Neuronal stem cell (in vitro differentiated cells): ENCODE measurements at regions not wholly inside any gene's neighbourhood (a gene's known extent, or its start where the extent isn't known, plus 50 kb on each side); places are given as distances from the start of the nearest gene placed in this dataset.

ENCODE experiments used
- DNase-seq: peaks from one replicate; pipeline ENCODE4 v3.0.0-alpha.2; 2013; ENCODE audit warnings: low spot score
- H2AFZ ChIP-seq: one replicate; pipeline ENCODE4 v1.6.1; 2013; ENCODE audit warnings: mild to moderate bottlenecking, low read length, inconsistent platforms
- H2AK5ac ChIP-seq: 2 replicates; pipeline ENCODE4 v1.6.1; 2013; ENCODE audit warnings: low read depth, mild to moderate bottlenecking, inconsistent platforms, low read length, moderate library complexity, mixed read lengths
- H2BK120ac ChIP-seq: 2 replicates; pipeline ENCODE4 v1.6.1; 2013; ENCODE audit warnings: low read depth, mild to moderate bottlenecking, inconsistent platforms, low read length, moderate library complexity, mixed read lengths
- H2BK12ac ChIP-seq: one replicate; pipeline ENCODE4 v1.6.1; 2013; ENCODE audit warnings: low read length, inconsistent platforms
- H2BK15ac ChIP-seq: 2 replicates; pipeline ENCODE4 v1.6.1; 2013; ENCODE audit warnings: mild to moderate bottlenecking, low read length, inconsistent platforms, mixed read lengths
- H2BK5ac ChIP-seq: one replicate; pipeline ENCODE4 v1.6.1; 2013; ENCODE audit warnings: inconsistent platforms, mild to moderate bottlenecking, low read length, moderate library complexity
- H3K14ac ChIP-seq: one replicate; pipeline ENCODE4 v1.6.1; 2013; ENCODE audit warnings: low read length, inconsistent platforms
- H3K18ac ChIP-seq: 2 replicates; pipeline ENCODE4 v1.6.1; 2013; ENCODE audit warnings: low read length, inconsistent platforms
- H3K23ac ChIP-seq: 2 replicates; pipeline ENCODE4 v1.6.1; 2013; ENCODE audit warnings: low read depth, mild to moderate bottlenecking, mixed read lengths, low read length, inconsistent platforms; ENCODE audit not compliant: poor library complexity
- H3K27ac ChIP-seq: replicated peaks from 3 replicates; pipeline ENCODE4 v1.5.1; 2013; ENCODE audit warnings: low read length, inconsistent platforms
- H3K27me3 ChIP-seq, 3 experiments: 2 replicates each; pipeline ENCODE4 v1.6.1; 2013; ENCODE audit warnings: low read length in 3 of 3, mild to moderate bottlenecking in 2 of 3, inconsistent platforms in 1 of 3, low read depth in 1 of 3, mixed read lengths in 1 of 3, moderate library complexity in 1 of 3; ENCODE audit not compliant: control insufficient read depth in 3 of 3, insufficient read depth in 3 of 3
- H3K36me3 ChIP-seq, 2 donors: replicated peaks in 1 of 2; 2 replicates each; pipeline ENCODE4 v1.6.1; 2013; ENCODE audit warnings: low read length in 2 of 2; ENCODE audit not compliant: control insufficient read depth in 2 of 2, insufficient read depth in 2 of 2
- H3K4ac ChIP-seq: 2 replicates; pipeline ENCODE4 v1.6.1; 2013; ENCODE audit warnings: inconsistent platforms, mild to moderate bottlenecking, low read length, moderate library complexity
- H3K4me1 ChIP-seq, 2 donors: 1 replicate in 1 of 2; 2 replicates in 1 of 2; pipeline ENCODE4 v1.6.1; 2013; ENCODE audit warnings: low read length in 2 of 2, low read depth in 1 of 2; ENCODE audit not compliant: control insufficient read depth in 2 of 2, insufficient read depth in 1 of 2
- H3K4me2 ChIP-seq: one replicate; pipeline ENCODE4 v1.6.1; 2013; ENCODE audit warnings: mild to moderate bottlenecking, low read length, inconsistent platforms; ENCODE audit not compliant: insufficient read depth, poor library complexity, severe bottlenecking
- H3K4me3 ChIP-seq, 2 donors: 2 replicates each; pipeline ENCODE4 v1.5.1; 2013; ENCODE audit warnings: low read length in 2 of 2, mild to moderate bottlenecking in 2 of 2, inconsistent platforms in 1 of 2, moderate library complexity in 1 of 2
- H3K79me1 ChIP-seq: one replicate; pipeline ENCODE4 v1.6.1; 2013; ENCODE audit warnings: low read depth, mild to moderate bottlenecking, inconsistent platforms, low read length, moderate library complexity
- H3K9ac ChIP-seq: one replicate; pipeline ENCODE4 v1.6.1; 2013; ENCODE audit warnings: mild to moderate bottlenecking, low read depth, low read length, inconsistent platforms; ENCODE audit not compliant: poor library complexity
- H3K9me3 ChIP-seq, 2 donors: replicated peaks in 1 of 2; 2 replicates each; pipeline versions ENCODE3 to v1.6.1; 2013; ENCODE audit warnings: low read length in 2 of 2, mild to moderate bottlenecking in 2 of 2, inconsistent platforms in 1 of 2, low read depth in 1 of 2, mixed read lengths in 1 of 2, moderate library complexity in 1 of 2; ENCODE audit not compliant: control insufficient read depth in 2 of 2, insufficient read depth in 1 of 2
- H4K8ac ChIP-seq: one replicate; pipeline ENCODE4 v1.6.1; 2013; ENCODE audit warnings: low read depth, mild to moderate bottlenecking, inconsistent platforms, low read length, moderate library complexity
- H4K91ac ChIP-seq: one replicate; pipeline ENCODE4 v1.6.1; 2013; ENCODE audit warnings: low read length, low read depth, mild to moderate bottlenecking, inconsistent platforms; ENCODE audit not compliant: poor library complexity
- WGBS, 2 donors: extraction: QIAGEN DNeasy Blood & Tissue Kit; methylation state at CpG; one replicate each; pipeline ENCODE4 v1.1.7; 2013; ENCODE audit warnings: missing lambda C conversion rate in 2 of 2, mixed read lengths in 1 of 2; ENCODE audit not compliant: insufficient read length in 2 of 2, insufficient replicate concordance in 1 of 2; ENCODE audit errors: extremely low coverage in 2 of 2; 5-methylcytosine and 5-hydroxymethylcytosine counted together

- Histone ChIP-seq H3K9ac (no peak overlapping the region), H2AK5ac (no peak overlapping the region), H3K27ac (no peak overlapping the region), H3K4me3 (no peak overlapping the region), H3K4ac (no peak overlapping the region), H3K9me3 (no peaks in the 10 kb centered on the region), H3K27me3 (peaks cover 0 to 8% (median 0%) of the 10 kb centered on the region in 3 experiments), H3K18ac (no peak overlapping the region), H3K79me1 (no peaks in the 10 kb centered on the region), H2AFZ (no peak overlapping the region), H4K91ac (no peak overlapping the region), H2BK5ac (no peak overlapping the region), H3K4me1 (peaks cover 5% of the 10 kb centered on the region in 2 donors), H3K23ac (no peak overlapping the region), H3K36me3 (no peaks in the 10 kb centered on the region), H2BK12ac (no peak overlapping the region), H3K4me2 (no peak overlapping the region), H2BK15ac (no peak overlapping the region), H3K14ac (no peak overlapping the region), H4K8ac (no peak overlapping the region), H2BK120ac (no peak overlapping the region)
- WGBS, 2 donors: no CpG with 5 or more reads among the region's 1 CpG
- DNase-seq: no peak
Measured at GRCh38 chr3:65149877-65150276, 462.1 kb upstream of the ADAMTS9 start.

GRCh38 chr3:65148687-65149086 lies 460.9 kb upstream of the ADAMTS9 start:
- H2BK120ac ChIP-seq: no peak overlapping the region
- peaks cover 0 to 1% of the 10 kb centered on the region in 2 donors for H3K4me1 ChIP-seq
- no CpG with 5 or more reads among the region's 2 CpGs for WGBS, 2 donors
- H2BK5ac ChIP-seq: no peak overlapping the region
- H2BK12ac ChIP-seq: no peak overlapping the region
- no peak overlapping the region for H3K4ac ChIP-seq
- peaks cover 0 to 8% (median 0%) of the 10 kb centered on the region in 3 experiments for H3K27me3 ChIP-seq
- H2BK15ac ChIP-seq: no peak overlapping the region
- H3K36me3 ChIP-seq: no peaks in the 10 kb centered on the region
- no peak overlapping the region for H3K18ac ChIP-seq
- H3K27ac ChIP-seq: no peak overlapping the region
- no peaks in the 10 kb centered on the region for H3K79me1 ChIP-seq
- no peak for DNase-seq
- no peak overlapping the region for H2AK5ac ChIP-seq
- H3K23ac ChIP-seq: no peak overlapping the region
- no peaks in the 10 kb centered on the region for H3K9me3 ChIP-seq
- H3K4me2 ChIP-seq: no peak overlapping the region
- no peak overlapping the region for H2AFZ ChIP-seq
- no peak overlapping the region for H3K14ac ChIP-seq
- no peak overlapping the region for H3K9ac ChIP-seq
- no peak overlapping the region for H4K8ac ChIP-seq
- H3K4me3 ChIP-seq: no peak overlapping the region
- H4K91ac ChIP-seq: no peak overlapping the region

- no peak for DNase-seq
- H3K27ac ChIP-seq: no peak overlapping the region
Measured at GRCh38 chr3:65146179-65146578, 458.4 kb upstream of the ADAMTS9 start.

GRCh38 chr3:65145680-65146079 lies 457.9 kb upstream of the ADAMTS9 start:
- H4K8ac ChIP-seq: no peak overlapping the region
- peaks cover 0 to 1% of the 10 kb centered on the region in 2 donors for H3K4me1 ChIP-seq
- no peak overlapping the region for H3K4me2 ChIP-seq
- H2BK5ac ChIP-seq: no peak overlapping the region
- no peak overlapping the region for H3K23ac ChIP-seq
- no peaks in the 10 kb centered on the region for H3K36me3 ChIP-seq
- no peak overlapping the region for H2AK5ac ChIP-seq
- H4K91ac ChIP-seq: no peak overlapping the region
- no peak overlapping the region for H3K4me3 ChIP-seq
- H2AFZ ChIP-seq: no peak overlapping the region
- no peak for DNase-seq
- H3K14ac ChIP-seq: no peak overlapping the region
- peaks cover 0 to 8% (median 0%) of the 10 kb centered on the region in 3 experiments for H3K27me3 ChIP-seq
- H3K18ac ChIP-seq: no peak overlapping the region
- H3K27ac ChIP-seq: no peak overlapping the region
- no peak overlapping the region for H2BK15ac ChIP-seq
- H3K9ac ChIP-seq: no peak overlapping the region
- no CpG with 5 or more reads among the region's 1 CpG for WGBS, 2 donors
- no peaks in the 10 kb centered on the region for H3K9me3 ChIP-seq
- H3K4ac ChIP-seq: no peak overlapping the region
- H2BK12ac ChIP-seq: no peak overlapping the region
- no peak overlapping the region for H2BK120ac ChIP-seq
- no peaks in the 10 kb centered on the region for H3K79me1 ChIP-seq

More at GRCh38 chr3:65146179-65146578, 458.4 kb upstream of the ADAMTS9 start:
- no peaks in the 10 kb centered on the region for H3K9me3 ChIP-seq
- H3K27me3 ChIP-seq: peaks cover 0 to 8% (median 0%) of the 10 kb centered on the region in 3 experiments
- no peaks in the 10 kb centered on the region for H3K36me3 ChIP-seq
- no peak overlapping the region for H2AK5ac ChIP-seq
- no peak overlapping the region for H3K4me3 ChIP-seq
- no peak overlapping the region for H2BK120ac ChIP-seq
- H3K23ac ChIP-seq: no peak overlapping the region
- no peak overlapping the region for H3K14ac ChIP-seq
- H2BK12ac ChIP-seq: no peak overlapping the region
- no CpG with 5 or more reads among the region's 3 CpGs for WGBS, 2 donors
- no peak overlapping the region for H2BK15ac ChIP-seq
- H3K4ac ChIP-seq: no peak overlapping the region
- no peak overlapping the region for H4K8ac ChIP-seq
- no peak overlapping the region for H2BK5ac ChIP-seq
- H3K79me1 ChIP-seq: no peaks in the 10 kb centered on the region
- no peak overlapping the region for H2AFZ ChIP-seq
- peaks cover 0 to 1% of the 10 kb centered on the region in 2 donors for H3K4me1 ChIP-seq
- H3K9ac ChIP-seq: no peak overlapping the region
- H3K18ac ChIP-seq: no peak overlapping the region
- no peak overlapping the region for H4K91ac ChIP-seq
- no peak overlapping the region for H3K4me2 ChIP-seq
